SIG-M5 (cell line): ENCODE measurements at regions not wholly inside any gene's neighbourhood (a gene's known extent, or its start where the extent isn't known, plus 50 kb on each side); places are given as distances from the start of the nearest gene placed in this dataset.
"Not testable (repeated sequence)": the region's sequence is repeated elsewhere in the genome, so short reads cannot be mapped to it uniquely, and the experiment has no call there.

ENCODE experiments used
- DNase-seq: peaks from one replicate; lab custom pipeline; 2025; lab: John Stamatoyannopoulos, UW

GRCh38 chr1:181172082-181172481 is 83.6 kb downstream of the IER5 start:
- no peak for DNase-seq

DNA sequence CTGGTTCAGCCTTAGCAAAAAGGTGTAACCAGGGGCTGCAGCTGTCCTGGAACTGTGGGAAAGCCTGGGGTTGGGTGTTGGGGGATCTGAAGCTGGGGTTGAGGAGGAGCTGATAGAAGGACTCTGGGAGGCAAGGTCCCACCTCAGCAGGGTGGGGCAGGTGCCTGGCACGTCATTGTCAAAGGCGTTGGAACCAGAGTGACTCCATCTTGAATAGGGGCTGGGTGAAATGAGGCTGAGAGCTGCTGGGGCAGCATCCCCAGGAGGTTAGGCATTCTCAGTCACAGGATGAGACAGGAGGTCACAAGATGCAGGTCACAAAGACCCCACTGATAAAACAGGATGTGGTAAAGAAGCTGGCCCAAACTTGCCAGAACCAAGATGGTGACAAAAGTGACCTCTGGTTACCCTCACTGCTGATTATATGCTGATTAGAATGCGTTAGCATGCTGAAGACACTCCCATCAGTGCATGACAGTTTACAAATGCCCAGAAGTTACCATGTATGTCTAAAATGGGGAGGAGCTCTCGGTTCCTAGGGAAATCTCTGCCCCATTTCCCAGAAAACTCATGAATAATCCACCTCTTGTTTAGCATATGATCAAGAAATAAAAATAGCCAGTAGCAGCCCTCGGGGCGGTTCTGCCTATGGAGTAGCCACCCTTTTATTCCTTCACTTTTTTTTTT is 85.4 kb downstream of the IER5 start:
- DNase-seq: no peak

- DNase-seq: no peak
Observed at GRCh38 chr1:181174861-181175260, 86.4 kb downstream of the IER5 start.

GRCh38 chr1:181175356-181175910 is 86.9 kb downstream of the IER5 start:
- DNase-seq: no peak

DNA sequence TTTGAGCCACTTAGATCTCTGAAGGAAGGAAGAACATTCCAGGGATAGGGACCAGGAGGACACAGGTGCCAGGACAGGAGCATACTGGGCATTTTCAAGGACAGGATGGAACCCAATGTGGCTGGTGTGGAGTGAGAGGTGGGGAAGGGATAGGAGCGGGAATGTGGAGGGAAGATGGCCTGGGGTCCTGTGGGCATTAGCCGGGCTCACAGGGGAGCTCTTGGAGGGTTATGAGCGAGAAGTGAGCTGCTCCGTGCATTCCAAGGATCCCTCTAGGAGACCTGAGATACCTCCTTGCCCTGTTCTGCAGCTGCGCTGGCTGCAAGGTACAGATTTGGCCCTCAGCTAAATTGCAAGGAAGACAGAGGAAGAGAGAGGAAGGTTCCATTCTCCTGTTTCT is 87.5 kb downstream of the IER5 start:
- no peak for DNase-seq

DNA sequence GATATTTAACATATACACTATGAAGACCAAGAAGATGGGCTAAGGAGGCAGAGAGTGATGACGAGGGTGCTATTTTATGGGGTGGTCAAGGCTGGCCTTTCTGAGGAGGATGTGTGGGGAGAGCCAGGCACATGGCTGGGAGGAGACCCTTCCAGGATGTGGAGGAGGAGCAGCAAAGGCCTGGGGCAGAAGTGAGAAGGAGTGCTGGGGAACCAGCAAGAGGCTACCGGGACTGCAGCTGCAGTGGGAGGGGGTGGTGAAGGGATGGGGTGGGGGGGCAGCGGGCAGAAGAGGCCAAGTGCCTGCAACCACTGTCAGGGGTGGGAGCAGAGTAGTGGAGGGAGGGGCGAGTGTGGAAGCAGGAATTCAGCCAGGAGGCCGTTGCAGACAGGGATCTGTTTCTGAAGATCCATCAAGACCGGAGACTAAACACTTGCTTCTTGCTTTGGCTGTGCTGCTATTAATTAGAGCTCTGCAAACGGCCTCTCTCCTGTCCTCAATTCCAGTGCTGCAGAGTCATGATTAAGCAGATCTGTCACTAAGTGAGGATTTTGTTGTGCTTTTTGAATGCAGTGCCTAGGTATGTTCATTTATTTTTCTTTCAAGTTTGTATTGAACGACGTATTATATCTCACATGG is 89.9 kb downstream of the IER5 start:
- DNase-seq: no peak

GRCh38 chr1:181179279-181179986 is 90.9 kb downstream of the IER5 start:
- no peak for DNase-seq

GRCh38 chr1:181179987-181180365 is 91.5 kb downstream of the IER5 start:
- no peak for DNase-seq

- DNase-seq: no peak
Observed at GRCh38 chr1:181180407-181181031, 92.0 kb downstream of the IER5 start.

- no peak for DNase-seq
Observed at GRCh38 chr1:181181792-181182585, 93.5 kb downstream of the IER5 start.

DNA sequence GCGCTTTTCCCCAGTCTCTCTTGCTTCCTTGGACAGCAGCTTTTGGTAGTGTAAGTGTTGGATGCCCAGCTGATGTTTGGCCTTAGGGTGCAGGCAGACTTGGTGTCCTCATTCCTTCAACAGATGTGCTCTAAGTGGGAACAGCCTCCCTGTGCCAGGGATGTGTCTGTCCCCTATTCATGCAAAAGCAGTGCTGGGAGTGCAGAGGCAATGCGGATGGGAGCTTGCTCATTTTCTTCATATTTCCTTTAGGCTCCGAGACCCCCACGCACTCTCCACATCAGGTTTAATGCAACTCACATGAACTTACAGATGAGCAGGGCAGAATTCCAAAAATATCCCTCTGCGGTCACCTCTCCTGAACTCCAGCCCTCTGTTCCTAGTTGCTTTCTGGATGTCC is 96.1 kb downstream of the IER5 start:
- DNase-seq: no peak

DNA sequence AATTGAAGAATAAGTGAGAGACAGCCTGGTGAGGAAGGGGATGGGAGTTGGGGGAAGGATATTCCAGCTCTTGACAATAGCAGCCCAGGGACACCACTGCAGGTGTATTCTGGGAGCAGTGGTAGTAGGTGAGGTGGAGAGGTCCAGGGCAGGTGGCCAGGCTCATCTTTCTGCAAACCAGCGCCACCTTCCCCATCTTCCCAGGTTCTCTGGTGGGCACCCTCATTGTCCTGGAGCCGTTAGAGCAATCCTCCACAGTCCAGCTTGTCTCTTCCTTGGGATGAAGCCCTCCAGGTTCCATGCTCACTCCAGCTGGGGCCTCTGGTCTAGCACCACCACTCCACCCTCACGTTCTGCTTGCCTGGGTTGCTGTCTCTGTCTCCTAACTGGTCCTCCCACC is 97.0 kb downstream of the IER5 start:
- DNase-seq: no peak

DNA sequence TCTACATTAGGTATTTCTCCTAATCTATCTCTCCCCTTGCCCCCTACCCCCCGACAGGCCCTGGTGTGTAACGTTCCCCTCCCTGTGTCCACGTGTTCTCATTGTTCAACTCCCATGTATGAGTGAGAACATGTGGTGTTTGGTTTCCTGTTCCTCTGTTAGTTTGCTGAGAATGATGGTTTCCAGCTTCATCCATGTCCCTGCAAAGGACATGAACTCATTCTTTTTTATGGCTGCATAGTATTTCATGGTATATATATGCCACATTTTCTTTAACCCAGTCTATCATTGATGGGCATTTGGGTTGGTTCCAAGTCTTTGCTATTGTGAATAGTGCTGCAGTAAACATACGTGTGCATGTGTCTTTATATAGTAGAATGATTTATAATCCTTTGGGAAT is 97.6 kb downstream of the IER5 start:
- not testable (repeated sequence) for DNase-seq

DNA sequence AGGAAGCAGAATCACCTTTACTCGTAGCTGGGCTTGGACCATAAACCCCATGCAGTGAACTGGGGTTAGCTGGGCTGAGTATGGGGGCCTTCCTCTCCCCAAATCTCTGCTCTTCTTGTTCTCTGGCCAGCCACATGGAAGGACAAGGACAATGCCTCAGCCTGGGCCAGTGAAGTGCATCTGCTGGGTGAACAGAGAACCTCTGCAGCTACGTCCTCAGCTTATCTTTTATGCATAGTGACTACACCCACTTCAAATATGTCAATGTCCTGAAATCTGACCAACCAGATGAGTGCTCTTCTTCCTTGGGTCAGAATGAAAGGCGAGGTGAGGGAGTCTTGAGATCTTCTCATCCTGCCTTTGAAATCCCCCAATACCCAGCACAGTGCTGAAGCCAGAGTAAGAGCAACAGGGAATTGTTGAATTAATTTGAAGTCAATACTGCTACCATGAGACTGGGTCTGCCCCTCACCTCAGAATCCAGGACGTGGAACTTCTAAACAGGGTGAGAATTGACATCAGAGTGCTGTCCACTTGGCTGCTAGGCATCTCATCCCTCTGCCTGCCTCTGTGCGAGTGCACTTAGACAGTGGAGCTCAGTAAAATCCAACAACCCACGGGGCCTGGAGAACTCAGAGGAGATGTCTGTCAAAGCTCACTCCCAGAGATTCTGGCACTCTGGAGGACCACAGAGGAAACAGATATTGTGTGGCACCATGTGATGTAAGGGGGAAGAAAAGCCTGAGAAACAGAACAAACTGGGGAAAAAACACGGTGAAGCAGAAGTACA is 99.0 kb downstream of the IER5 start:
- no peak for DNase-seq

DNA sequence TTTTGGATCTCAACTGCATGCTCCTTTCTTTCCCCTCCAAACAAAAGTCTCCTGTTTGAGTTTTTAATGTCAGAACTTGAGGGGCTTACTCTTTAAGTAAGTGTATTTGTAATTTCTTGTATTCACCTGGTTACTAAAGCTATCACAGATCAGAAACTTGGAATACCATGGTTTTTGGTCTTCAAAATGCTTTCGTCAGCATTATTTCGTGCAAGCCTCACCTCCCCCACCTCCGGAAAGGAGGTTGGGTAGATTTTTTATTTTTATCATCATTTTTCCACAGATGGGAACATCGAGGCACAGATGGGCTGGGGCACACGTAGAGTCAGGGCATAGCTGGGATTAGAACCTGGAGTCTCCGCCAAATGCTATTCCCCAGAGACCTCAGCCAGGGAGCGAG is 100.7 kb downstream of the IER5 start:
- no peak for DNase-seq

DNA sequence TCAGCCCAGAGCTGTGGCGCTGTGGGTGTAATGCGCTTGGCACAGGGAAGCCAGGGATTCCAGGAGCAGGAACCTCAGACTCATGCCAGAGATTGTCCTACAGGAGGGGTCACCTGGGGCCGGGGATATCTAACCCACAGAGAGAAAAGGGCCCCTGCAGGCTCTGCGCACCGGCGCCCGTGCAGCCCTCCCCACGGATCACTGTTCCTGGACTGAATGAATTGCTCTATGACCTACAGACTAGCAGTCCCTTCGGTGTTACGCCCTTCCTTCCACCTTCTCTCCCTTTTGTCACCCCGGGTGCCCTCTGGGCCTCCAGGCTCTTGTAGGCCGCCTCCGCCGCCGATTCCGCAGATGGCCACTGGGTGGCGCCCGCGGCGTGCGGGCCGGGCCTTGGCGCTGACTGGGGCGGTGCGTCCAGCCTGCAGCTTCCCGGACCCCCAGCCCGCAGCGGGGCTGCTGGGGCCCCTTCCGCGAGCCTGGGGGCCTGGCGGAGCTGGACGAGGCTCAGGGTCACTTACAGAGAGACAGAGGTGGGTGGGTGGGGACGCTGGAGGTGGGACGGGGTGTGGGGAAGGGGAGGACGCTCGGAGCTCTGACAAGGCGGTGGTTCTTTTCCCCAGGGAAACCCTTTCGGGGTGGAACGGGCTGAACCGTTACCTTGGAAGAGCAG is 101.3 kb downstream of the IER5 start:
- no peak for DNase-seq

GRCh38 chr1:181190364-181191035 is 102.0 kb downstream of the IER5 start:
- no peak for DNase-seq

DNA sequence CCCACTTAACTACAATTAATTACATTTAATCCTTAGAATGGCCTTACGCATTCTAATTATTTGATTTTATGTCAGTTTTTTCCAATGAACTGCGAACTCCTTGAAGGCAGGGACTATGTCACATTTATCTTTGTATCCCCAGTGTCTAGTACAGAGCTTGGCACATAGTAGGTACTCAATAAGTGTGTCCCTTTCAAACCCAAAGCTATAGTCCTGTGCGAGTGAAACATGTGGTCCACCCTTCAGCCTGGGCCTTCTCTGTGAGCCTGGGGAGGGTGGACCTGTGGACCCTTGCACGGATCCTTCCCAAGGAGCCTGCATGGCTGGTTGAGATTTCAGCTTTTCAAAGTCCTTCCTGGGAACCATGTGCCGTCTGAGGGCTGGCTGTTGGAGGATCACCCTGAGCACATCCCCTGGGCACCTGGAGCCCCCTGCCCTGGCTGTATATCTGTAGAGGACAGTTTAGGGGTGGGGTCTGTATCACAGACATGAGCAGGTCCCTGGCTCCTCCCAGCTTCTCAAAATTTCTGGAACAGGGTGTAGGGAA is 103.1 kb downstream of the IER5 start:
- DNase-seq: no peak

GRCh38 chr1:181192316-181192715 is 103.8 kb downstream of the IER5 start:
- DNase-seq: no peak
